ENCODE measurements at regions not wholly inside any gene's neighbourhood (a gene's known extent, or its start where the extent isn't known, plus 50 kb on each side); places are given as distances from the start of the nearest gene placed in this dataset.

- TF ChIP-seq POLR2AphosphoS5 (IDR thresholded peaks at IDR 0.05; ENCODE audit: low read depth, low read length) (no peak), TAF1 (IDR thresholded peaks at IDR 0.05; ENCODE audit: borderline replicate concordance, insufficient read depth, low read length) (no peak), REST (IDR thresholded peaks at IDR 0.05; ENCODE audit: insufficient read depth in 1 of 2, low read depth in 2 of 2, low read length in 2 of 2) (no peak)
Observed at GRCh38 chr3:150311156-150311555, 96.9 kb upstream of the TSC22D2 start.

All from PFSK-1 (cell line).